Central memory CD4-positive, alpha-beta T cell (primary cell): ENCODE measurements at regions not wholly inside any gene's neighbourhood (a gene's known extent, or its start where the extent isn't known, plus 50 kb on each side); places are given as distances from the start of the nearest gene placed in this dataset.

Experiments
- DNase-seq: peaks from one replicate; pipeline ENCODE4 v3.0.0; 2022

DNA sequence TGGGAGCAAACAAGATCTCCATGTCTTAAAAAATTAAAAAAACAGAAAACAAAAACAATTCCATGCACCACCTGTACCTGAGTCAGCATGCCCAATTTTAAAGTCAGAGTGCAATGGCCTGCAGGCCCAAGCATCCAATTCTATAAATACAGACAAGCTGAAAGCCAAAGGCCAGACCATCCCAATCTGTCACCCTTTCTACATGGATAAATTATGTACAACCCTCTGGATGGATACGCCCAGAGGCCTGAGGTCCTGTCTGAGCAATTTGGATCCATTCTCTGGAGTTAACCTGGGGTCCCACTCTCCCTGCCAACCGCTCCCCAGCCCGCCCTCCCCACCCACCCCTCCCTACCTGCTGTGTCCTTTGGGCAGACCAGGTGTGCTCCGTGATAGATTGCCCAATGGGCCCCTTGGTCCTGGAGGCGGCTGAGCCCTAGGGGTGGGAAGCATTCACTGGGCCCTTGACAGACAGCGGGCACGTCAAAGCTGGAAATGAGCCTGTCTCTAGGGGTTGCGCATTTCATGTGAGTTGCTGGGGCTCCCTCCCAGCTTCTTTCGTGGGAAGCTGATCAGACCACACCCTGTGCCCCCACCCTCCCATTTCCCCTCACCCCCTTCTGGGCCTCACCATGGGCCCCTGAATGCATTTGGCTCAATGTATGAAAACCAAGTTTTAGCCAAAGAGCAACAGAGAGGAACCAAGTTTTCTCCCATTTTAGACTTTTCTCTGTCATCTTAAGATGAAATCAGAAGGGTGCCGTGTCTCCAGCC, 171.3 kb downstream of the BCL11B start:
- no peak for DNase-seq

DNA sequence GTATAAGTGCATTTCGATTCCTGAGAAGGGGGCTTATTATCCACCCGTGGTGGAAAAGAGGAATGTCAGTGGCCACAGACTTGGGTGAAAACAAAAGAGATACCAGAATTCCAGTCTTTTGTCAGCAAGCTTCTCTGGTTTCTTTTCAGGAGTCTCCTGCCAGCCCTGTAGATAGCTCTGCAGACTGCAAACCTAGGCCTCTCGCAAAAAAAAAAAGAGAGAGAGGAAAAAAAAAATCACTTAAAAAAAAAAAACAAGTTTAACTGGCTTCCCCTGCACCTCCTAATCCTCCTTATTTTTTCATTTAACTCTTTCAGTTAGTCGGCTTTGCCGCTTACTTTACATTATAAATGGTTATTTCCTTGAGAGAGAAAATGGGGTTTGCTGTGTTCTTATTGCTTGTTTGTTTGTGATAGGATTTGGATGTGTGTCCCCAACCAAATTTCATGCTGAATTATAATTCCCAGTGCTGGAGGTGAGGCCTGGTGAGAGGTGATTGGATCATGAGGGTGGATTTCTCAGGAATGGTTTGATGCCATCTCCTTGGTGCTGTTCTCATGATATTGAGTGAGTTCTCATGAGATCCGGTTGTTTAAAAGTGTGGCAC, 170.0 kb downstream of the BCL11B start:
- no peak for DNase-seq

DNA sequence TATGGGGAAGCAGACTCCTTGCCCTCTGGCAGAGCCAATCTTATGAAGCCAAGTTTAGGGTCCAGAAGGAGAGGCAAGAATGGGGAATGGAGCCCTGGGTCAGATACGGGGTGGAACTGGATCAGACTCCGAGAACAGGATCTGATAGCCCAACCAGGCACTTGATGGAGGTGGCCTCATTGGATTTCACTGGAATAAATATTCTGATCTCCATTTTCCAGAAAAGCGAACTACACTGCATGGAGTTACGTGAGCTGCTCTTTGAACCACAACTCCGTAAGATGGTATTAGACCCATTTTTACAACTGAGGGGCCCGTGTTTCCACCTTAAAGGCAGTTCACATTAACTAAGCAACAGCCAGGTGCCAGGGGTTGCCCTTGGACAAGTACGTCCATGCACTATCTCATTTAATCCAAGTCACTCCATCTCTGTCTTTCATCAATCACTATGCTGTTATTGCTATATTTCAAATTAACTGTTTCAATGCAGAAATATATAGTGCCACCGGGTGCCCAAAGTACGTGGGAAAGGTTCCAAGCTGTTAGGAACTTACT, 155.2 kb downstream of the BCL11B start:
- DNase-seq, result no peak

DNA sequence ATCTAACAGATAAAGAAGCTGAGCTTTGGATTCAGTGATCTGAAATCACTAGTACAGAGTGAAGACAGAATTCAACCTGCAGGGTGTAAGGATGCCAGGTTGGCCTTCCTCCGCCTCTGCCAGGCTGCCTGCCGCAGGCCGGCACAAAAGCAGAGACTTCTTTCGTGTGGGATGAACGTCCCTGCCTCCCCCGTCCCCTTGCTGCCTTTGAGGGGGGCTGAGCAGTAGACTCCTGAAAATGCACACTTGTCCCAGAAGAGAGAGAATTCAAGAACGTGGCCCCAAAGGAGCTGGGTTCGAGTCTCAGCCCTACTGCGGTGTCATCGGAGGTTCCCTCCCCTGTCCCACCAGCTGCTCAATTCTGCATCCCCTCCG, 154.3 kb downstream of the BCL11B start:
- DNase-seq, result no peak

DNA sequence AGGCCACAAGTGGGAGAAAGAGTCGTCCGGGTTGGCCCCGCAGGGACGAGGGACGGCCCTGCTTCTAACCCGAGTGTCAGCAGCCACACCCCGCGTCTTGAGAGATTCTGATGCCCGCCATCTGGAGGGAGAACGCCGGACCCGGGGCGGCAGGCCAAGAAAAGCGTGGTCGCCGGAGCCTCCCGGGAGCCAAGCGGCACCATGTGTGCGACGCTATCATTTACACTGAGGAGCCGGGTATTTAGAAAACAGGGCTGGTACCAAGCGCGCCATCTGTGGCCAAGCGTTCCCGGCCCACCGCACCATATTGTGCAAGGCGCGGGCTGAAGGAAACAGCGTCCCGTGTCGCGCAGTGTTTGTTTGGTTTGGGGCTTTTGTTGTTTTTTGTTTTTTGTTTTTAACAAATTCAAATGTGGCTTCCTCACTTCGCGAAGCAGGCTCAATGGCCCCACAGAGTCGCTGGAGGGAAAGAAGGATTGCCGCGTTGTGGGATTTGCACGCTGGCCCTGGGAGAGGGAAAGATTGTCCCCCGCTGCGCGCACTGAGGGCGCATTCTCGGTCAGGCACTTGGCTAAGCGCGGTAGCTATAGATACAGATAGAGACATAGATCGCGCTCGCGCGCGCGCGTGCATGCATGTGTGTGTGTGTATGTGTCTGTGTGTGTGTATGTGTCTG, 153.8 kb downstream of the BCL11B start:
- DNase-seq, result no peak

DNA sequence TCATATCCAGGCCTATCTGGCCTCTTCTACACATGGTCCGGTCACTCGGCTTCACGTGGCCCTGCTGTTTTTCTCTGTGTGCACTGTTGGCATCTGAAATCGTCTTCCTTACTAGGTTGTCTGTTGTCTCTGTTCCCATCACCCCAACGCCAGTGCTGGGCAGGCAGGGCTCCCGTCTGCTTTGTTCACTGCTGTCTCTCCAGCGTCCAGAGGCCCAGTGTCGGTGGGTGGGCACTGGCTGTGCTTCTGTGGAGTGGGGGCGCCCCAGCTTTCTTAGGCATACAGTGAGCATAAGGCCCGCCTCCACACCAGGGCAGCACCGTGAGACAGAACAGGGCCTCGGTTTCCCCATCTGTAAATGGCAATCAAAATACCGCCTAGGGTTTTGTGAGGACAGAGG, 153.1 kb downstream of the BCL11B start:
- no peak for DNase-seq
